NCI-H1694 (cell line): ENCODE measurements at regions not wholly inside any gene's neighbourhood (a gene's known extent, or its start where the extent isn't known, plus 50 kb on each side); places are given as distances from the start of the nearest gene placed in this dataset.
A peak's percentile ranks its signal among the peaks of the same experiment; 100 is the strongest.

ENCODE experiments used
- DNase-seq: peaks from one replicate; lab custom pipeline; 2025; lab: John Stamatoyannopoulos, UW

DNA sequence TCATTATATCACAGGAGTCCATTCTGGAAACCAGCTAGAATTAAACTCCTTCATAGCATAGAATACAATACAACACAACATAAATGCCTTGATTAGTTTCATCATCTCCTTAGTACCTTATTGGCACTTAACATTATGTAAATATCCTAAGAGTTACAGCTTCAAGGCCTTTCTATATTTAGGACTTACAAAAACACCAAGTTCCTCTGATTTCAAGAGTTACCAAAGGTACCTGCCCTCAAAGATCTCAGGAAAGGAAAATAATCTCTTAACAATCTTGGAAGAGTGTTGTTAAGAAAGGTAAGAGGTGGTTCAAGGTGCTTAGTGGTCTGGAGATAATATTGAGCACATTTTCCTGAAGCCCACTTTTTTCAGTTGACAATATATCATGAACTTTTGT is 477.7 kb downstream of the IGSF11 start:
- DNase-seq: no peak

DNA sequence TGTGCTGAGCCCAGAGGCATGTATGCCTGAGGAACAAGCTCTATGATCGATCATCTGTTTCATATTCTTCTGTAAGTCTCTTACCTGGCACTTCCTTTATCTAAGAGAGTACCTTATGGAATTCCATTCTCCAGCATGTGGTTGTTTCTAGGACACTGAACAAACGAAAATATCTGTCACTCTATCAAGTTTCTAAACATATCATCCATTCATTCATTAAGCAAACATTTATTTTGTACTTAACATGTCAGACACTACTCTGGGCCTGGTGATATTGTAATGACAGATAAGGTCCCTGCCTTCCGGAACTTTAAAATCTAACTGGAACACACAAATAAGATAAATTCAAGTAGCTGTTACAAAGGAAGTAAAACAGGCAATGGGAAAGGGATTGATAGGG is 477.1 kb downstream of the IGSF11 start:
- DNase-seq: no peak

DNA sequence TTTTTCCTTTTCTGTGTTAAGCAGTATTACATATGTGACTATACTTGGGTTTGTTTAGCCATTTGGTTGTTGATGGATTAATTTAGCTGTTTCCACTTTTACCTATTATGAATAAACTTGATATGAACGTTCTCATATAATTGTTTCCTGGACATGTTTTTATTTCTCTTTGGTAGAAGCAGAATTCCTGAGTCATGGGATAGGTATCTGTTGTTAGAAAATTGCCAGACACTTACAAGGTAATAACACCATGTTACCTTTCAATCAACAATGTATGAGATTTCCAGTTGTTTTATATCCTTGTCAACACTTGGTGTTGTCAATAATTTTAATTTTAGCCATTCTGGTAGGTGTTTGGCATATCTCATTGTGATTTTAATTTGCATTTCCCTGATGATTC is 475.4 kb downstream of the IGSF11 start:
- DNase-seq: no peak

- DNase-seq: no peak
Observed at GRCh38 chr3:118564800-118565199, 469.8 kb downstream of the IGSF11 start.

DNA sequence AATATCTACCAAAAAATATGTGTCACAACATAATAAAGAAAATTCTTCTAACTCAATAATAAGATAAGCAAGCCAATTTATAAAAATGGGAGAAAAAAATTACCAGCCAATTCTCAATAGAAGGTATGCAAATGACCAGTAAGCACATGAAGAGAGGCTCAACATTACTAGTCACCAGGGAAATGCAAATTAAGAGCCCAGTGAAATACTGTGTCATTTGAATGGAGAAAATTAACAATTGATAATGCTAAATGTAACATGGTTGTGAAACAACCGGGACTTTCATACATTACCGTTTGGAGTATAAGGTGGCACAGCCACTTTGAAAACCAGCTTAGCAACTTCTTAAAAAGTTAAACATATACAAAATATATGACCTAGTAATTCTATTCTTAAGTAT is 460.7 kb downstream of the IGSF11 start:
- DNase-seq: no peak

- no peak for DNase-seq
Observed at GRCh38 chr3:118577055-118577777, 457.4 kb downstream of the IGSF11 start.

- no peak for DNase-seq
Observed at GRCh38 chr3:118578559-118578958, 456.1 kb downstream of the IGSF11 start.

DNA sequence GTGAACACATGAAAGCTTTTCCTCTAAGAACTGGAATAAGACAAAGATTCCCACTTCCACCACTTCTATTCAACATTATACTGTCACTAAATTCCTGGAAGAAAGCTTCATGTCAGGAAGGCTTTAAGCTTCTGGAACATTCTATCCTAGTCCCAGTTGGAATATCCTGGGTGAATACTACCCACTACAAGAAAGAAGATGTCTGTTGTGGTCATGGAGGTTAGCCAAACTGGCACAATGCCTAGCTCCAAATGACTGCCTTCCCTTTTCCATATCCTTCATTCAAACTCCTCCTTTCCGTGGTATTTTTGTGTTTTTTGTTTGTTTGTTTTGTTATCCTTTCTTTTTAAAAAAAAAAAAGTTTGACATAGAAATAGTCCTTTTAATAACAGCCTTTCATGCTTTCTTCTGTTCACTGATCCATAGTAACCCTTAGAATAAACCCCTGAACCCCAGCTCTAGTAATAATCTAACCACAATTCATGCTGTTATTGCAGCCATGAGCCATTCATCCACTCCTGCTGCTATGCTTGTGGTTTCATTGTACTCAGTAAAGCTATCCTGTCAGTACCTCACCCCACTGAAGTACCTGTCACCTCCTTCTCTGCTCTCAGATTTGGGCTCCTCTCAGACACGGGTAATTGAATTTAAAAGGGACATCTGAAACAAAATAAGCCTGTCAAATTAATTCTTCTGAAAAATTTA is 447.5 kb downstream of the IGSF11 start:
- DNase-seq: no peak

- DNase-seq: no peak
Observed at GRCh38 chr3:118587847-118588246, 446.8 kb downstream of the IGSF11 start.

- DNase-seq: no peak
Observed at GRCh38 chr3:118593277-118593670, 441.4 kb downstream of the IGSF11 start.

DNA sequence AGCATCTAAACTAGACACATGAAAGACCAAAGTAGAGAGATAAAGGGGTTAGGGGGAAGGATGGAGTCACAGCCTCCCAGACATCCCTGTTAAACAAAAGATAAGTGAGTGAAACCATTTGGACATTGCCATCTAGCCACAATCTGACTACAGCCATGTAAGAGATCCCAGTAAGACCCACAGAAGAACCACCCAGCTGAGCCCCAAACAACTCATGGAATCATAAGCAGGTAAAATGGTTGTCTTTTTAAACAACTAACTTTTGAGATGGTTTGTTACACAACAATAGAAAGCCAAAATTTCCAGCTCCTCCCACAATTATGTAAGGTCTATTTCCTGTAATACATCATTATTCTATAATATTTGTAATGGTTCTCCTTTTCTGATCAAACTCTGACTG is 437.5 kb downstream of the IGSF11 start:
- no peak for DNase-seq

DNA sequence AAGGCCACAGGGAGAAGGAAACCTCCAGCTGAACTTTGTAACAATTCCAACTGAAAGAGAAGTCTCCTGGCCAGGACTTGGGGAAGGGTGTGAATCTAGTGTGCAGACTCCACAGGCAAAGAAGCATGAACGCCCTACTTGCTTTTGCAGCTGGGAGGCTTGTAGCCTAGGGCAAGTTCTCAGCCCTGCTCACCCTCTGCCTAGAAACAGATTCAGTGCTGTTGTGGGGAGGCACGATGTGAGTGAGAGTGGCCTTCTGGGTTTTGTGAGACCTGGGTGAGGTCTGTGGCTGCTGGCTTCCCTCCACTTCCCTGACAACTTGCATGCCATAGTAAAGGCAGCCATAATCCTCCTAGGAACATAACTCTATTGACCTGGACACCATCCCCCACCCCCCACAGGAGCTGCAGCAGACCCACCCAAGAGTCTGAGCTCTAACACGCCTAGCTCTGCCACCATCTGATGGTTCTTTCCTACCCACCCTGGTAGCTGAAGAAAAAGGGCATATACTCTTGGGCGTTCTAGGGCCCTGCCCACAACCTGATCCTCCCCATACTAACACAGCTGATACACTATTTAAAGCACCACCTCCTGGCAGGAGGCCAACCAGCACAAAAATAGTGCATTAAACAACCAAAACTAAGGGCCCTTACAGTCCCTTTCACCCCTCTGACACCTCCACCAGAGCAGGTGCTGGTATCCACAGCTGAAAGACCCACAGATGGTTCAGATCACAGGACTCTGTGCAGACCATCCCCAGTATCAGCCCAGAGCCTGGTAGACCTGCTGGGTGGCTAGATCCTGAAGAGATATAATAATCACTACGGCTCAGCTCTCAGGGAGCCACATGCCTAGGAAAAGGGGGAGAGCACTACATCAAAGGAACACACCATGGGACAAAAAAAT is 426.5 kb downstream of the IGSF11 start:
- DNase-seq: no peak

GRCh38 chr3:118618247-118619040 is 416.2 kb downstream of the IGSF11 start:
- no peak for DNase-seq

GRCh38 chr3:118626453-118626852 is 408.2 kb downstream of the IGSF11 start:
- no peak for DNase-seq

DNA sequence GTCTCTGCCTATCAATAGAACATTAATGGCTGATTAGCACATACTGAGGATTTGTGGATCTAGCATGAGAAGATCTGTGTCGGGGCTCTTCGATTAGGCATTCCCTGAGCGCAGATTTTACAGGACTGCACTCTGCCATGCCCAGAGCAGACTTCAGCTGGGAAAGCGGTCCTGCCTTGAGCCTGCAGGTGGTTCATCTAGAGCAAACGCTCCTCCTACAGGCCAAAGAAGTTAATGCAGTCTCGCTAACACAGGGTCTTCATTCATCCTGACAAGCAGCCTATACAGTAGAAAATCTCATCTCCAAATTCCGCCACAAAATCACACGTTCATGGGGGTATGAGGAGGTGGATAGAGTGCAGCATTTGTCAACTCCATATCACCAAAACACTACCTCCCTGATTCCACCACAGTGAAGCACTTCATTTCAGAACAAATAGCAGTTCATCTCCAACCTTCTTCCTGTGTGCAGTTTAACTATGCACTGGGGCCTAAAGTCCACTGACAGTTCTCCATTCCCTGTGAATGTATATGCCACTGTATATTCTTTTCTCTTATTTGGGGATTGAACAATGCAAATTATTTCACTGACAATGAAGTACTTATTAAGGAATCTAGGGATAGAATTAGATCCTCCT is 405.8 kb downstream of the IGSF11 start:
- DNase-seq: peak; percentile 59

- no peak for DNase-seq
Observed at GRCh38 chr3:118629821-118630220, 404.8 kb downstream of the IGSF11 start.

DNA sequence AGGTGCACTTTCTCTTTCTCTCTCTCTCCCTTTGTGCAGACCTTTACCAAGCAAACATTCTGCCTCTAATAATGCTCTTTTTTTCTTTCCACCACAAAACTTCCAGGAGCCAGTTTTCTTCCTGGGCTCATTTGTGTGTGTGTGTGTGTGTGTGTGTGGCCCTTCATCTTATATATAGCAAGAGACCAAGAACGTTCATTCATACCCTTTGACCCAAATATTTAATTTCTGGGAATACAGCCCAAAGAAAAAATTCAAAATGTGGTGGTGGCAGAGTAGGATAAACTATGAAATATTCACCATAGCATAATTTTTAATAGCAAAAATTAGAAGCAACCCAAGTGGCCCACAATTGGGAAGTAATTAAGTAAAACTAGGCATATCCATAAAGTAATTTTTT is 398.9 kb downstream of the IGSF11 start:
- DNase-seq: no peak

DNA sequence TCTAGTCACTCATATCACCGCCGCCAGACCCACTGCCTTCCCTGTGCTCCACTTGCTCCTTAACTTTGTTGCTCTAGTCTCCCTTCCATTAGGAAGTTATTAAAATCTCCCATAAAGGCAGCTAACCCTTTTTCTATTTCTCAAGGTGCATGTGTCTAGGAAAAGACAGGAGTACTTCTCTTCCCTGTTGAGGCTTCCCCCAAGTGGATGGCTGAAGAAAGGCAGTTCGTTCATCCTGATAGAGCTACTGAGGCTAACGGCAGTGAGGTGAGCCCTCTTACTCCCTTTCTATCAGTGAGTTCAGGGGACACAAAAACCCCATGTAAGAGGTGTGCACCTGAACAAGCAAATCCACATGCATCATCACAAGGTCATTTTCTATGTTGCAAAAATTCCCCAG is 397.8 kb downstream of the IGSF11 start:
- DNase-seq: no peak

GRCh38 chr3:118637846-118638245 is 396.8 kb downstream of the IGSF11 start:
- no peak for DNase-seq

- peak; percentile 33 for DNase-seq
Observed at GRCh38 chr3:118641608-118642007, 393.0 kb downstream of the IGSF11 start.

DNA sequence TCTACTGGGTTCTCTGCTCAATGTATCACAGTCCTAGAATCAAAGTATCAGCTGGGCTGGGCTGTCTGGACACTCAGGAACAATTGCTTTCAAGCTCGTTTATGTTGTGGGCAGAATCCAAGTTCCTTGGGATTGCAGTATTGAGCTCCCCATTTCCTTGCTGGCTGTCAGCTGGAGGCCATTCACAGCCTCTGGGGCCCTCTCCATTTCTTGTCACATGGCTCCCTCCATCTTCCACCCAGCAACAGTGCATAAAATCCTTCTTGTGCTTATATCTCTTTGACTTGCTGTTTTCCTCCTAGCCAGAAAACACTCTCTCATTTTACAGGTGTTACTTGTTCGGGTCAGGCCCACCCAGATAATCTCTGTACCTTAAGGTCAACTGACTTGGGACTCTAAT is 363.5 kb downstream of the IGSF11 start:
- no peak for DNase-seq
